ENCODE measurements at regions not wholly inside any gene's neighbourhood (a gene's known extent, or its start where the extent isn't known, plus 50 kb on each side); places are given as distances from the start of the nearest gene placed in this dataset.

DNA sequence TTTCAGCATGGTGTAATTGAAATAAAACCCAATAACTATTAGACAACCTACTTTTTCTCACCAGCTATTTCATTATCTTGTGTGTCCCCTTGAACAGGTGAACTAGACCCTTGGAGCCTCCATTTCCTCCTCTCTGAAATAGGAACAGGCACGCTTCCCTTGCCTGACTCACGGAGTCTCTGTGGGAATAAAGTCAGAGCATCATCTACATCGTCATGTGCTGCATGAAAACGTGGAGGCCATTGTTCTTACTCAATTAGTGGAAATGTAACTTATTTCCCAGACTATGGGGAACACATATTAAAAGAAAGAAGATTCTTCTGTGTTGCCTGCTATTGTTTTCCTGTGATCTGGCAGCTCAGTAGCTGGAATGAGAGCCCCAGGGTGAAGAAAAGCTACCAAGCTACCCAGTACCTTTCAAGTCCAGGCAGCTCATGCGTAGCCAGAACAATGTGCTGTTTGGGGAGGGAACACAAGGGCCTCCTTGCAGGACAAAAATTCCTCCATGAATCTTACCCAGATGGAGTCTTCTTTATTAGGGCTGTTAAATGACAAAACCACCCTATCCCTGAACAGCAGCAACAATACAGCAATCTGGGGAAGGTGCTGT lies 59.8 kb downstream of the SOX11 start:
- Histone ChIP-seq H3K36me3 (ENCODE audit: low read depth, low read length) (no peaks in the 10 kb centered on the region), H3K27ac (ENCODE audit: low read length) (no peak overlapping the region), H3K4me3 (ENCODE audit: low read length) (no peak overlapping the region), H3K4me2 (ENCODE audit: low read length) (no peak overlapping the region), H3K27me3 (ENCODE audit: low read length) (peaks cover 3% of the 10 kb centered on the region; the same call in 1 of the 2 replicates), H3K79me2 (ENCODE audit: low read length) (no peaks in the 10 kb centered on the region), H3K9ac (ENCODE audit: low read length) (no peak overlapping the region), H2AFZ (ENCODE audit: low read length) (no peak overlapping the region), H3K9me2 (replicated peaks; ENCODE audit: low read length) (no peaks in the 10 kb centered on the region), H4K20me1 (ENCODE audit: low read length) (no peaks in the 10 kb centered on the region), H3K9me3 (ENCODE audit: low read length) (no peaks in the 10 kb centered on the region), H3K4me1 (ENCODE audit: insufficient read depth, low read length) (no peaks in the 10 kb centered on the region), H3F3A (ENCODE audit: low read length, unreplicated experiment) (no peaks in the 10 kb centered on the region)
- POLR2A ChIA-PET (ENCODE audit: unreplicated experiment) = no interaction called here
- intact Hi-C loops (cut with micrococcal nuclease) = no loop called here
- ATAC-seq = no peak
- BruUV-seq (replicated peaks) = no TSS peak
- CTCF ChIA-PET = no interaction called here
- TF ChIP-seq EZH2phosphoT487 (IDR thresholded peaks at IDR 0.05; ENCODE audit: borderline replicate concordance, low read length) (no peak), EZH2 (IDR thresholded peaks at IDR 0.05; ENCODE audit: low read length, unreplicated experiment) (no peak)
- TF ChIP-seq, protein P1, sequence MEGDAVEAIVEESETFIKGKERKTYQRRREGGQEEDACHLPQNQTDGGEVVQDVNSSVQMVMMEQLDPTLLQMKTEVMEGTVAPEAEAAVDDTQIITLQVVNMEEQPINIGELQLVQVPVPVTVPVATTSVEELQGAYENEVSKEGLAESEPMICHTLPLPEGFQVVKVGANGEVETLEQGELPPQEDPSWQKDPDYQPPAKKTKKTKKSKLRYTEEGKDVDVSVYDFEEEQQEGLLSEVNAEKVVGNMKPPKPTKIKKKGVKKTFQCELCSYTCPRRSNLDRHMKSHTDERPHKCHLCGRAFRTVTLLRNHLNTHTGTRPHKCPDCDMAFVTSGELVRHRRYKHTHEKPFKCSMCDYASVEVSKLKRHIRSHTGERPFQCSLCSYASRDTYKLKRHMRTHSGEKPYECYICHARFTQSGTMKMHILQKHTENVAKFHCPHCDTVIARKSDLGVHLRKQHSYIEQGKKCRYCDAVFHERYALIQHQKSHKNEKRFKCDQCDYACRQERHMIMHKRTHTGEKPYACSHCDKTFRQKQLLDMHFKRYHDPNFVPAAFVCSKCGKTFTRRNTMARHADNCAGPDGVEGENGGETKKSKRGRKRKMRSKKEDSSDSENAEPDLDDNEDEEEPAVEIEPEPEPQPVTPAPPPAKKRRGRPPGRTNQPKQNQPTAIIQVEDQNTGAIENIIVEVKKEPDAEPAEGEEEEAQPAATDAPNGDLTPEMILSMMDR (conservative IDR thresholded peaks at IDR 0.05; ENCODE audit: low read depth, low read length) = no peak
- no peak for DNase-seq

GRCh38 chr2:5756272-5756671 lies 64.1 kb downstream of the SOX11 start:
- H3K9ac ChIP-seq (ENCODE audit: low read length) = no peak overlapping the region
- CTCF ChIA-PET = no interaction called here

GRCh38 chr2:5758346-5758745 lies 66.2 kb downstream of the SOX11 start:
- intact Hi-C loops (cut with micrococcal nuclease) = no loop called here
- H3F3A ChIP-seq (ENCODE audit: low read length, unreplicated experiment) = no peaks in the 10 kb centered on the region
- TF ChIP-seq EZH2 (IDR thresholded peaks at IDR 0.05; ENCODE audit: low read length, unreplicated experiment) (no peak), EZH2phosphoT487 (IDR thresholded peaks at IDR 0.05; ENCODE audit: borderline replicate concordance, low read length) (no peak)
- TF ChIP-seq, protein P1 (conservative IDR thresholded peaks at IDR 0.05; ENCODE audit: low read depth, low read length) = no peak
- no peaks in the 10 kb centered on the region for H3K79me2 ChIP-seq (ENCODE audit: low read length)
- H3K36me3 ChIP-seq (ENCODE audit: low read depth, low read length) = no peaks in the 10 kb centered on the region
- H3K4me2 ChIP-seq (ENCODE audit: low read length) = no peak overlapping the region
- ATAC-seq (no peak), DNase-seq (no peak)
- H2AFZ ChIP-seq (ENCODE audit: low read length) = no peak overlapping the region
- peaks cover 3% of the 10 kb centered on the region; the same call in 1 of the 2 replicates for H3K27me3 ChIP-seq (ENCODE audit: low read length)
- no peaks in the 10 kb centered on the region for H3K9me2 ChIP-seq (replicated peaks; ENCODE audit: low read length)
- no peak overlapping the region for H3K4me3 ChIP-seq (ENCODE audit: low read length)
- H3K9ac ChIP-seq (ENCODE audit: low read length) = no peak overlapping the region
- H3K4me1 ChIP-seq (ENCODE audit: insufficient read depth, low read length) = no peaks in the 10 kb centered on the region
- no peaks in the 10 kb centered on the region for H4K20me1 ChIP-seq (ENCODE audit: low read length)
- no peaks in the 10 kb centered on the region for H3K9me3 ChIP-seq (ENCODE audit: low read length)
- CTCF ChIA-PET = no interaction called here
- BruUV-seq (replicated peaks) = no TSS peak
- H3K27ac ChIP-seq (ENCODE audit: low read length) = no peak overlapping the region
- POLR2A ChIA-PET (ENCODE audit: unreplicated experiment) = no interaction called here

More at GRCh38 chr2:5756272-5756671, 64.1 kb downstream of the SOX11 start:
- no peak overlapping the region for H3K4me3 ChIP-seq (ENCODE audit: low read length)
- H3K4me1 ChIP-seq (ENCODE audit: insufficient read depth, low read length) = no peaks in the 10 kb centered on the region
- H3K36me3 ChIP-seq (ENCODE audit: low read depth, low read length) = no peaks in the 10 kb centered on the region
- no peaks in the 10 kb centered on the region for H3K9me2 ChIP-seq (replicated peaks; ENCODE audit: low read length)
- H3K27ac ChIP-seq (ENCODE audit: low read length) = no peak overlapping the region
- H2AFZ ChIP-seq (ENCODE audit: low read length) = no peak overlapping the region
- ATAC-seq (no peak), DNase-seq (no peak)
- POLR2A ChIA-PET (ENCODE audit: unreplicated experiment) = no interaction called here
- TF ChIP-seq EZH2phosphoT487 (IDR thresholded peaks at IDR 0.05; ENCODE audit: borderline replicate concordance, low read length) = no peak
- TF ChIP-seq, protein P1 (conservative IDR thresholded peaks at IDR 0.05; ENCODE audit: low read depth, low read length) = no peak
- TF ChIP-seq EZH2 (IDR thresholded peaks at IDR 0.05; ENCODE audit: low read length, unreplicated experiment) = no peak
- intact Hi-C loops (cut with micrococcal nuclease) = no loop called here
- no peaks in the 10 kb centered on the region for H4K20me1 ChIP-seq (ENCODE audit: low read length)
- no peak overlapping the region for H3K4me2 ChIP-seq (ENCODE audit: low read length)
- peaks cover 3% of the 10 kb centered on the region; the same call in 1 of the 2 replicates for H3K27me3 ChIP-seq (ENCODE audit: low read length)
- no TSS peak for BruUV-seq (replicated peaks)
- H3K9me3 ChIP-seq (ENCODE audit: low read length) = no peaks in the 10 kb centered on the region
- no peaks in the 10 kb centered on the region for H3F3A ChIP-seq (ENCODE audit: low read length, unreplicated experiment)
- H3K79me2 ChIP-seq (ENCODE audit: low read length) = no peaks in the 10 kb centered on the region
